ENCODE measurements at regions not wholly inside any gene's neighbourhood (a gene's known extent, or its start where the extent isn't known, plus 50 kb on each side); places are given as distances from the start of the nearest gene placed in this dataset.

DNA sequence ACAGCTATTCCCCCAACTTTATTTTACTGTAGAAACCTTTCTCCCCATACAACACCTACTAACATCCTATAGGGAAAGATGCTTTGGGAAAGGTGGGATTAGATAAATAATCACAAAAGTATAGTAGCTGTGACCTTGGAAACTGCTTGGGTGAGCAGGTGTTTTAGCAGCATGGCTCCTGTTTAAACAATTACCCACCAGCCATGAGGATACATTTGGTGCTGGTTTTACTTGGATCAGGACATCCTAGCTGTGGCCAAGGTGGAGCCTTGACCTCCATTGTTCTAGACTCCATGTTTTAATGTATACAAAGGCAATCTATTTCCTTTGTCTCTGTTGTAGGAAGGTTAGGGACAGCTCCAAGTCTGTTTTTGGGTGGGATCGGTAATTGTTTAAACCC, 56.8 kb upstream of the ALDH1B1 start:
- no peak for TF ChIP-seq CTCF (conservative IDR thresholded peaks at IDR 0.05)
- no peak for TF ChIP-seq EZH2 (IDR thresholded peaks at IDR 0.05; ENCODE audit: low read depth)
